HepG2 (cell line): ENCODE measurements at regions not wholly inside any gene's neighbourhood (a gene's known extent, or its start where the extent isn't known, plus 50 kb on each side); places are given as distances from the start of the nearest gene placed in this dataset.

ENCODE experiments used
- ATAC-seq: fragments of 200-7000 bp; cut with Tn5 transposase; 3 replicates; pipeline ENCODE4 v1.9.1; 2020; ENCODE audit warnings: mild to moderate bottlenecking, moderate library complexity
- BruUV-seq: library from RNA; stranded (reverse); fragments of 400-500 nt; replicated peaks from 2 replicates; lab custom pipeline; 2021; lab: Mats Ljungman, UMichigan
- CTCF ChIA-PET: fragments of 300-600 bp; formaldehyde crosslinking; extraction: SDS; loops from one replicate; lab custom pipeline; 2021; ENCODE audit warnings: low total read pairs, inconsistent platforms, low intra/inter-chr PET ratio; lab: Yijun Ruan, JAX
- POLR2A ChIA-PET: fragments of 350-600 bp; sonication (Branson Sonifier 250); formaldehyde crosslinking; loops from one replicate; lab custom pipeline; 2020; ENCODE audit warnings: antibody characterized with exemption, inconsistent platforms; lab: Yijun Ruan, JAX
- DNase-seq: peaks from one replicate; pipeline ENCODE4 v3.0.0-alpha.2; 2015; ENCODE audit warnings: low spot score
- FAIRE-seq: peaks from 3 replicates; lab custom pipeline; 2011; peaks lifted over from hg19 to GRCh38; lab: Jason Lieb, UNC
- H2AFZ ChIP-seq: one replicate; pipeline ENCODE4 v1.6.1; 2011; ENCODE audit warnings: low read length, inconsistent platforms
- H3K27ac ChIP-seq: fragments of 300-600 bp; 3 replicates; pipeline ENCODE4 v1.8.0; 2011; ENCODE audit warnings: mixed run types, mild to moderate bottlenecking, mixed read lengths, low read length, inconsistent platforms; ENCODE audit not compliant: insufficient read depth; ENCODE audit errors: extremely low read length
- H3K27me3 ChIP-seq, 2 experiments: fragments of 200-600 bp in 1 of 2; 2 replicates in 1 of 2; 3 replicates in 1 of 2; pipeline versions ENCODE4 v1.6.0 to v1.8.0; 2011; ENCODE audit warnings: low read length in 2 of 2, mild to moderate bottlenecking in 2 of 2, moderate library complexity in 2 of 2, inconsistent platforms in 1 of 2; ENCODE audit not compliant: insufficient read depth in 2 of 2, control insufficient read depth in 1 of 2
- H3K36me3 ChIP-seq, 2 experiments: fragments of 200-600 bp in 1 of 2; replicated peaks in 1 of 2; 2 replicates in 1 of 2; 3 replicates in 1 of 2; pipeline versions ENCODE4 v1.5.1 to v1.8.0; 2011; ENCODE audit warnings: low read length in 2 of 2, inconsistent platforms in 1 of 2; ENCODE audit not compliant: insufficient read depth in 2 of 2, control insufficient read depth in 1 of 2
- H3K4me1 ChIP-seq: 2 replicates; pipeline ENCODE4 v1.5.1; 2012; ENCODE audit warnings: low read length, inconsistent platforms; ENCODE audit not compliant: insufficient read depth
- H3K4me2 ChIP-seq: 2 replicates; pipeline ENCODE4 v1.6.0; 2011; ENCODE audit warnings: low read depth, low read length, inconsistent platforms
- H3K4me3 ChIP-seq, 3 experiments: fragments of 200-600 bp in 1 of 3; sonication (generic), shearing (Covaris generic) in 1 of 3; replicated peaks in 1 of 3; 2 replicates each; pipeline ENCODE4 v1.5.1; 2011 to 2016; ENCODE audit warnings: low read length in 3 of 3, inconsistent platforms in 2 of 3, low read depth in 2 of 3, mild to moderate bottlenecking in 2 of 3, control low read depth in 1 of 3, mixed read lengths in 1 of 3; ENCODE audit not compliant: insufficient read depth in 1 of 3
- H3K79me2 ChIP-seq: one replicate; pipeline ENCODE4 v1.6.1; 2011; ENCODE audit warnings: low read length, inconsistent platforms; ENCODE audit not compliant: insufficient read depth
- H3K9ac ChIP-seq: 2 replicates; pipeline ENCODE4 v1.6.0; 2011; ENCODE audit warnings: mild to moderate bottlenecking, low read depth, low read length, inconsistent platforms; ENCODE audit not compliant: insufficient read depth
- H3K9me3 ChIP-seq: 2 replicates; pipeline ENCODE4 v1.5.1; 2012; ENCODE audit warnings: mild to moderate bottlenecking, low read length
- H4K20me1 ChIP-seq: 2 replicates; pipeline ENCODE4 v1.6.0; 2011; ENCODE audit warnings: inconsistent platforms, mild to moderate bottlenecking, low read length, moderate library complexity; ENCODE audit not compliant: insufficient read depth
- ESRRA ChIP-seq: sonication (generic); formaldehyde crosslinking; IDR thresholded peaks from 2 replicates; pipeline ENCODE4 v1.5.1; 2020; ENCODE audit warnings: mild to moderate bottlenecking, low read depth, missing genetic modification reagents
- ETS1 ChIP-seq: sonication (generic); formaldehyde crosslinking; IDR thresholded peaks from 2 replicates; pipeline ENCODE4 v1.4.0; 2020; ENCODE audit warnings: missing genetic modification reagents
- HNF4G ChIP-seq, 2 experiments: sonication (generic) in 1 of 2; formaldehyde crosslinking in 1 of 2; IDR thresholded peaks; 2 replicates each; pipeline versions ENCODE4 v1.4.0 to v1.6.1; 2011 to 2020; ENCODE audit warnings: borderline replicate concordance in 2 of 2, low read depth in 2 of 2, mild to moderate bottlenecking in 2 of 2, low read length in 1 of 2, missing genetic modification reagents in 1 of 2, moderate library complexity in 1 of 2
- KLF9 ChIP-seq: IDR thresholded peaks from 2 replicates; pipeline ENCODE4 v1.6.1; 2016; ENCODE audit warnings: low read depth
- MEIS1 ChIP-seq: sonication (generic); formaldehyde crosslinking; IDR thresholded peaks from 2 replicates; pipeline ENCODE4 v1.9.0; 2021; ENCODE audit warnings: mild to moderate bottlenecking, missing genetic modification reagents, moderate library complexity, borderline replicate concordance
- RAD21 ChIP-seq: fragments of 450-650 bp; formaldehyde crosslinking; IDR thresholded peaks from 2 replicates; pipeline ENCODE4 v1.5.0; 2020; ENCODE audit warnings: mild to moderate bottlenecking
- ZBTB21 ChIP-seq: sonication (generic); formaldehyde crosslinking; IDR thresholded peaks from 2 replicates; pipeline ENCODE4 v1.4.0; 2020; ENCODE audit warnings: missing genetic modification reagents
- ZFP36L2 ChIP-seq: sonication (generic); formaldehyde crosslinking; IDR thresholded peaks from 2 replicates; pipeline ENCODE4 v1.4.0; 2020; ENCODE audit warnings: missing genetic modification reagents
- ZNF296 ChIP-seq: sonication (generic); formaldehyde crosslinking; conservative IDR thresholded peaks from 2 replicates; pipeline ENCODE4 v1.5.0; 2020; ENCODE audit warnings: mild to moderate bottlenecking, missing genetic modification reagents
- ZNF383 ChIP-seq: sonication (generic); formaldehyde crosslinking; IDR thresholded peaks from 2 replicates; pipeline ENCODE4 v1.4.0; 2020; ENCODE audit warnings: missing genetic modification reagents, mild to moderate bottlenecking, borderline replicate concordance
- ZNF564 ChIP-seq: sonication (generic); formaldehyde crosslinking; IDR thresholded peaks from 2 replicates; pipeline ENCODE4 v1.8.1; 2023; ENCODE audit warnings: mild to moderate bottlenecking, missing genetic modification reagents
- ZNF569 ChIP-seq: sonication (generic); formaldehyde crosslinking; IDR thresholded peaks from 2 replicates; pipeline ENCODE4 v1.5.0; 2020; ENCODE audit warnings: mild to moderate bottlenecking, missing genetic modification reagents, moderate library complexity, borderline replicate concordance
- ZNF639 ChIP-seq: conservative IDR thresholded peaks from 2 replicates; pipeline ENCODE4 v1.6.1; 2018; ENCODE audit warnings: missing genetic modification reagents
- ZNF768 ChIP-seq: sonication (generic); formaldehyde crosslinking; IDR thresholded peaks from 2 replicates; pipeline ENCODE4 v1.4.0; 2020; ENCODE audit warnings: missing genetic modification reagents
- ZNF841 ChIP-seq: sonication (generic); formaldehyde crosslinking; IDR thresholded peaks from 2 replicates; pipeline ENCODE4 v1.8.1; 2023; ENCODE audit warnings: missing genetic modification reagents, borderline replicate concordance
- ZNF878 ChIP-seq: sonication (generic); formaldehyde crosslinking; IDR thresholded peaks from 2 replicates; pipeline ENCODE4 v1.8.1; 2023; ENCODE audit warnings: mild to moderate bottlenecking, missing genetic modification reagents, moderate library complexity
- WGBS: methylation state at CpG from one replicate; pipeline ENCODE4 v1.1.6; 2017; ENCODE audit warnings: low lambda C conversion rate; 5-methylcytosine and 5-hydroxymethylcytosine counted together
- in situ Hi-C: cut with HindIII; loops from 2 replicates; pipeline ENCODE4 v1.10.0; 2017; ENCODE audit warnings: low pct_unique_long_range_greater_than_20kb; ENCODE audit not compliant: extremely low pct_ligation_motif_present
- intact Hi-C: fragments of 100-400 bp; cut with micrococcal nuclease; formaldehyde crosslinking; loops from one replicate; pipeline ENCODE4 v1.10.0; 2022; ENCODE audit not compliant: unreplicated experiment
- TF ChIP-seq, protein P1 (sequence below), 2 experiments: IDR thresholded peaks; 2 replicates each; pipeline ENCODE4 v1.6.1; 2011 to 2012; ENCODE audit warnings: low read length in 2 of 2, borderline replicate concordance in 1 of 2, low read depth in 1 of 2, mild to moderate bottlenecking in 1 of 2, moderate library complexity in 1 of 2

GRCh38 chr13:89846926-89847585 is 1500.4 kb upstream of the MIR17HG start:
- in situ Hi-C loops: no loop called here
- no TSS peak for BruUV-seq
- FAIRE-seq (no peak), ATAC-seq (no peak), DNase-seq (no peak)
- no peak overlapping the region for H3K4me3 ChIP-seq
- CTCF ChIA-PET: no interaction called here
- H3K9ac ChIP-seq: no peak overlapping the region
- no peaks in the 10 kb centered on the region for H3K27me3 ChIP-seq
- H4K20me1 ChIP-seq: no peaks in the 10 kb centered on the region
- no peak overlapping the region for H3K27ac ChIP-seq
- H3K79me2 ChIP-seq: no peaks in the 10 kb centered on the region
- H2AFZ ChIP-seq: no peak overlapping the region
- H3K9me3 ChIP-seq: 0 out of 2 replicates have a peak, but pooled peaks cover 5% of the 10 kb centered on the region
- POLR2A ChIA-PET: no interaction called here
- no peaks in the 10 kb centered on the region for H3K36me3 ChIP-seq
- no peak overlapping the region for H3K4me2 ChIP-seq
- H3K4me1 ChIP-seq: no peaks in the 10 kb centered on the region
- intact Hi-C loops: no loop called here
- TF ChIP-seq, protein P1, sequence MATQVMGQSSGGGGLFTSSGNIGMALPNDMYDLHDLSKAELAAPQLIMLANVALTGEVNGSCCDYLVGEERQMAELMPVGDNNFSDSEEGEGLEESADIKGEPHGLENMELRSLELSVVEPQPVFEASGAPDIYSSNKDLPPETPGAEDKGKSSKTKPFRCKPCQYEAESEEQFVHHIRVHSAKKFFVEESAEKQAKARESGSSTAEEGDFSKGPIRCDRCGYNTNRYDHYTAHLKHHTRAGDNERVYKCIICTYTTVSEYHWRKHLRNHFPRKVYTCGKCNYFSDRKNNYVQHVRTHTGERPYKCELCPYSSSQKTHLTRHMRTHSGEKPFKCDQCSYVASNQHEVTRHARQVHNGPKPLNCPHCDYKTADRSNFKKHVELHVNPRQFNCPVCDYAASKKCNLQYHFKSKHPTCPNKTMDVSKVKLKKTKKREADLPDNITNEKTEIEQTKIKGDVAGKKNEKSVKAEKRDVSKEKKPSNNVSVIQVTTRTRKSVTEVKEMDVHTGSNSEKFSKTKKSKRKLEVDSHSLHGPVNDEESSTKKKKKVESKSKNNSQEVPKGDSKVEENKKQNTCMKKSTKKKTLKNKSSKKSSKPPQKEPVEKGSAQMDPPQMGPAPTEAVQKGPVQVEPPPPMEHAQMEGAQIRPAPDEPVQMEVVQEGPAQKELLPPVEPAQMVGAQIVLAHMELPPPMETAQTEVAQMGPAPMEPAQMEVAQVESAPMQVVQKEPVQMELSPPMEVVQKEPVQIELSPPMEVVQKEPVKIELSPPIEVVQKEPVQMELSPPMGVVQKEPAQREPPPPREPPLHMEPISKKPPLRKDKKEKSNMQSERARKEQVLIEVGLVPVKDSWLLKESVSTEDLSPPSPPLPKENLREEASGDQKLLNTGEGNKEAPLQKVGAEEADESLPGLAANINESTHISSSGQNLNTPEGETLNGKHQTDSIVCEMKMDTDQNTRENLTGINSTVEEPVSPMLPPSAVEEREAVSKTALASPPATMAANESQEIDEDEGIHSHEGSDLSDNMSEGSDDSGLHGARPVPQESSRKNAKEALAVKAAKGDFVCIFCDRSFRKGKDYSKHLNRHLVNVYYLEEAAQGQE (IDR thresholded peaks at IDR 0.05; ENCODE audit: borderline replicate concordance in 1 of 2, low read depth in 1 of 2, low read length in 2 of 2): no peak
- TF ChIP-seq ESRRA (CRISPR knock-in tag): no peak
- TF ChIP-seq ZNF383 (CRISPR knock-in tag): no peak
- no peak for TF ChIP-seq ZNF639
- TF ChIP-seq ZNF564: no peak
- no peak for TF ChIP-seq ZNF569 (CRISPR knock-in tag)
- no peak for TF ChIP-seq ZNF768 (CRISPR knock-in tag)
- no peak for TF ChIP-seq ZBTB21 (CRISPR knock-in tag)
- TF ChIP-seq ETS1 (CRISPR knock-in tag): no peak
- no peak for TF ChIP-seq MEIS1 (CRISPR knock-in tag)
- no peak for TF ChIP-seq ZNF296 (CRISPR knock-in tag)
- no peak for TF ChIP-seq ZNF841 (CRISPR knock-in tag)
- TF ChIP-seq ZFP36L2 (CRISPR knock-in tag): no peak
- TF ChIP-seq ZNF878 (CRISPR knock-in tag): no peak
- no peak for TF ChIP-seq RAD21
- TF ChIP-seq KLF9 (CRISPR knock-in tag): no peak
- no peak for TF ChIP-seq HNF4G (IDR thresholded peaks at IDR 0.05; ENCODE audit: borderline replicate concordance, low read depth, low read length)
- no peak for TF ChIP-seq HNF4G (CRISPR knock-in tag; IDR thresholded peaks at IDR 0.05; ENCODE audit: borderline replicate concordance, low read depth)
- WGBS: 48% methylated on average over 4 of the region's 4 CpGs
